Pons (tissue), 1 donor: ENCODE measurements at regions not wholly inside any gene's neighbourhood (a gene's known extent, or its start where the extent isn't known, plus 50 kb on each side); places are given as distances from the start of the nearest gene placed in this dataset.

Experiments used
- DNase-seq: peaks from one replicate; pipeline ENCODE4 v3.0.0-alpha.2; 2016; ENCODE audit warnings: low spot score

DNA sequence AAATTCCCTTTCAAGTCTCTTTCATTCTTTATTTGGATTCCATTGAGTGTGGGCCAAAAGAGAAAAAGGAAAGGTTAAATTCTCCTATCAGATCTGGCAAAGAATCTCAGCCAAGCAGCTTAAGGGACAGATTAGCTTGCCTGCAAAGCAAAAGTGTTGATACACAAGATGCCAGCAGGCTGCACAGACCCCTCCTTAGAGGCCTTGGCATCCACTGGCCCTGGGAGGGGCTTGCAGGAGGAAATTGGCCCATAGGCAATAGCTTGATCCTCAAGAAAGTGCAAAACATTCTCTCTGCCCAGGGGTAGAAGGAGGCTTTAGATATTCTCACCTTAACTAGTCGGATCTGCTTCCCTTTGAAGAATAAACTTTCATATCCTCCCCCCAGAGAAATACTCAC, 300.4 kb upstream of the CPEB2 start:
- DNase-seq: no peak

DNA sequence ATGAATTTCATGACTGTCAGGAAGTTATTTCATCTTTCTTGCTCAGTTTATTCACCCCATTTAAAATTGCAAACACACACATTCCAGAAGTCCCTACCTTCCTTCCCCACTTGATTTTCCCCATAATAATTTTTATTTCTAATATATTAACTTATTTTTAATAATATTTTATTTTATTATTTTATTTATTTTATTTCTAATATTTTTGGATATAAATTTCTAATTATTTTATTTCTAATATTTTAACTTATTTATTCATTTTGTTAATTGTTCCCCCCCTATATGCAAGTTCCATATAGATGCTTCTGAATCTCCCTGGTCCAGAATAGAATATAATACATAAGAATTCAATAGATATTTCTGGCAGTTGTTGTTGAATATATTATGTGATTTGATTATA, 293.7 kb upstream of the CPEB2 start:
- no peak for DNase-seq

DNA sequence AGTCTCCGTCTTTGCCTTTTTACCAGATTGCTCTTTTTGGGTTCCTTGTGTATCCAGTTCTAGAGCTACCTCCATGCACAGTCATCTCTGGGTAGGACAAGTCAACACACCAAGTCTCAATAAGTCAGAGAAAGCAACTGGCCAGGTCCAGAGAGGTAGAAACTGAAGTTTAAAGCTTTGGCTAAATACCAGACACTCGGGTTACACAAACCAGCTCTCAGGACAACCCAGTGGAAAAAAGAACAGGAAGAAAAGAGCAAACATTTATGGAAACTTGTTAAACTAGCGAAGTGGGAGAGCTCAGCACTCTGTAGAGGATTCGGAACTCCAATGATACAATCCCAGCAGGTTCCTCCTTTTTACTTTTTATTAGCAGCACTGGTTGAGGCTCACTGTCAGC, 291.0 kb upstream of the CPEB2 start:
- no peak for DNase-seq

DNA sequence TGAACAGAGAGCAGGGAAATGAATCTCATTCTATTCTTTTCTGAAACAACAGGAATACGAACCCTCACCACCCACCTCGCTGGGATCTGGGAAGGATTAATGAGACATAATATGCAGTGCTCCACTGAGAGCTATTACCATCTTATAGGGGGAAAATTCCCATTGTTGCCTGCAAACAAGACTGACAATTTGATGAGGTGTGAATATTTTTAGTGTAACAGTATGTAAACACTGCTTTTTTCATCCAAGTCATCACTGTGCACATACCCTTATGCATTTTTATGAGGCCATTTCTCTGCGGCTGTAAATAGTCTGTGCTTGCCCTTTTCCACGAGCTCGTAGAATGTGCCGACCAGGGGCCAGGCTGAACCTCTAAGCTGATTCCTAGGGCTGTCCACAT, 285.6 kb upstream of the CPEB2 start:
- DNase-seq: no peak

DNA sequence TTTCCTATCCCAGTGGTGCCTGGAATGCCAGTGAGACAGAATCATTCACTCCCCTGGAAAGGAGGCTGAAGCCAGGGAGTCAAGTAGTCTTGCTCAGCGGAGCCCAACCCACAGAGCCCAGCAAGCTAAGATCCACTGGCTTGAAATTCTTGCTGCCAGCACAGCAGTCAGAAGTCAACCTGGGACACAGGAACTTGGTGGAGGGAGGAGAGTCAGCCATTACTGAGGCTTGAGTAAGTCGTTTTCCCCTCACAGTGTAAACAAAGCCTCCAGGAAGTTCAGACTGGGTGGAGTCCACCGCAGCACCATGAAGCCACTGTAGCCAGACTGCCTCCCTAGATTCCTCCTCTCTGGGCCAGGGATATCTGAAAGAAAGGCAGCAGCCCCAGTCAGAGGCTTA, 283.2 kb upstream of the CPEB2 start:
- no peak for DNase-seq

DNA sequence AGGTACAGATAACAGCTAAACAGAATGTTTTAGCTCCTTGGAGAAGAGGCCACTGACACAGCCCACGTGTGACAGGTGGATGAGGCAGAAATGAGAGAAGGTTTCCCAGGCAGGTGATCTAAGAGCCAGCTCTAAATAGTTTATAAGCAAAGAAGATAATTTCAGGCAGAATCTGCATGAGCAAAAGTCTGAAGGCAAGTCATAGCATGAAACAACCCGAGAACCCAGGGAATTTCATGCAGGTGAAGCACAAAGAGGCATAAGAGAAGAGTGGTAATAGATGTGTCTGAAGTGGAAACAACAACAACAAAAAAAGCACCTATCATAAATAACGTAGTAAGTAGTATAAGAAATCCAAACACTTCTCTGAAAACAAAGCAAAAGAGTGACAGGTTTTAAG, 275.8 kb upstream of the CPEB2 start:
- DNase-seq: no peak

DNA sequence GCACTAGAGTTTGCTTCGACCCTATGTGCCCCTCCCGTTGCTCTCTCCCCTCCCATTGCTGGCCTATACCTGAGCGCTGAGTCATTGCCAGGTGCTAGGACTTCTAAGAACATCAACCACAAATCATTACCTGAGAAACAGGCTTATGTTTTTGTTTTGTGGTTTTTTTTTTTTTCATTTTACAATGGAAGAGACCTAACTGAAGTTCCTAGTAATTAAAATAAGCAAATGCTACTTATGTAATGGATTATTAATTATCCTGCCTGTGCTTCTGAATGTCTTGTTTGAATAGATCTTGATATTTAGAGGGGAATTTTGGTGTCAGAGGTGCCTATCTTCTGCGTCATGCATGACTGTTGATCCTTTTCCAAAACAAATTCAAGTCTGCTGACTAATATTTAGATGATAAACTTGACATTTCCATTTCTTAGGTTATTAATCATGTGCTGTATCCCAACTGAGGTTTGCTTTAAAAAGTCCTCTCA, 275.4 kb upstream of the CPEB2 start:
- DNase-seq: no peak

DNA sequence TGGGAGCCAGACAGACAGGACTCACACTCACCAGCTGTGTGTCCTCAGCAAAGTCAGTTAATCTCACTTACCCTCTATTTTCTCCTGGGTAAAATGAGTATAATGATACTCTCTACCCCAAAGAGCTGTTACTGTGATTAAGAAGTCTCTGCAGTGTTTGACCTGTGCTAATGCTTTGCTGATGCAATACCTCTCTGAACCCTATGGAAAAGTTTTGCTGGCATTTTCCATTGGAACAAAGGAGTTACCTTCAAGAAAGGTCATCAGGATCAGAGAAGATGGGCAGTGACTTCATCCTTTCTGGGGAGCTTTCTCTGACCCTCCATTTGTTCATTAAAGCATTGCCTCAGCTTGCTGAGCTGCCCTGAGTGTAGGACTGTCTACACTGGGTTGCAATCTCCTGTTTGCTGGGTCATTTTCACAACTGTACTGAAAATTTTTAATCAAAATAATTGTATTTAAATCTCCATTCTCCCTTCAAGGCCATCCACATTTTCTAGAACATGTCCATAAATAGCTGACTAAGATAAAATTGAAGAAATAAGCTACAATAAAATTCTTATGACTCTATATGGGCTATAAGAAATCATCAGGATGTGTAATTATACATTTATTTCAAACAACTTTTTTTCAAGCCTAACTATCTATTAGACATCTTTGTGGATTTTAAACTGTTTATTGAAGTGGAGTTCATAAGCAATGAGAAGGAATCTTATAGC, 272.8 kb upstream of the CPEB2 start:
- no peak for DNase-seq

DNA sequence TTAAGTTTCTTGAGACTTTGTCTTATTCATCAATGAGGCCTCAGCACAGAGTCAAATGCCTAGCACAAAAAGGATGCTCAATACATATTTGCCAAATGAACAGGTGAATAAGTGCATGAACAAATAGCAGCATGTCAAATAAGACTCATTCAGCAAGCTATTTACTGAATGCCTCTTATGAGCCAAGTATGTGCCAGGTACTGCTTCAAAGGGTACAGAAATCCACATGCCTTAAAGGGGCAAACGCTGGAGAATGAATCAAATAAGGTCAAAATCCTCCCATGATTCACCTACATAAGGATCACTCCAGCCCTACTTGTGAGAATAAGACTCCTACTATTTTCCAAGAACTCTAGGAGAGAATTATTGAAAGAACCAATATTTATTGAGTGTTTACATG, 260.2 kb upstream of the CPEB2 start:
- no peak for DNase-seq

DNA sequence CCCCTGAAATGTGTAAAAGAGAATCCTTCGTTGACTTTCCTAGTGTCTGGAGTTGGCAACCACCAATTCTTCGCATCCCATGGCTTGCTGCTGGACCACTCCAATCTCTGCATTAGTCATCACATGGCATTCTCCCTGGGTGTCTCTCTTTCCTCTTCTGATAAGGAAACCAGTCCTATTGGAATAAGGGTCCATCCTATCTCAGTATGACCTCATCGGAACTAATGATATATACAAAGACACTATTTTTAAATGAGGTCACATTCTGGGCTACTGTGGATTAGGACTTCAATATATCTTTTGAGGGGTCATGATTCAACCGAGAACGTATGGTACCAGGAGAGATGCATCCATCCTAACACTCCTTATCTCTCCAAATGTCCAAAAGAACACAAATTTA, 259.1 kb upstream of the CPEB2 start:
- DNase-seq: no peak

DNA sequence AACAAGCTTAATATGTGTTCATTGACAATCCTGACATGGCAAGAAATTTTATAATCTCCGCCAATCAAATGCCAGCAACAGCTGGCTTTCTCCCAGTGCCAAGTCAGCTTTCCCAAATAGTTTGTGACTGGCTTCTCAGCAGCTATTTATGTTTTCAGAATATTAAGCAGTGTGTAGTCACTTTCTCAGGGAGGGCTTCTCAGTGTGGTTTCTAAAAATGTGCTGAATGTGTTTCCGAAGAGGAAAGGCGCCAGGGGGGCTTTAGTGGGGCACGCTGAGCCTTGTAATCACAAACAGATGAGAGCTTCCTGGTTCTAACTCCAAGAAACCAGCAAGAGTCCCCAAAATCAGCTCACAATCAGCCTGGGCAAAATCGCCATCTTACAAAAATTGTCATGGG, 258.7 kb upstream of the CPEB2 start:
- no peak for DNase-seq

DNA sequence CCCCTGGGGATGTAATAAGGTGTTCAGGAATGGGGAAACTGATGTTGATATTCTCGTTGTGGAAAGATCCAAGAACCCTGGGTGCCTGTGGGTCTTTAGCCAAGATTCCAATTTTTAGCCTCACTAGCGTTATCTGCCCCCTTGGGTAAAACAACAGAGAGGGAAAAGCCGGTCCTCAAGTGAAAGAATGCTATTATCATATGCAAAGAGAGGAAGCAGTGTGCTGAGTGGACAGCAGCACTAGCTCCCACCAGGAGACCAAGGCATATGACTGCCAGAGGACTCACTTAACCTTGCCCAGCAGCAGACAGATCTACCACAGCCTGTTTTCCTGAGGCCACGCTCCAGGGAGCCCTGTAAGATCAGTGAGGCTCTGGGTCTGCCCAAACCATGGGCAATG, 257.9 kb upstream of the CPEB2 start:
- DNase-seq: no peak

DNA sequence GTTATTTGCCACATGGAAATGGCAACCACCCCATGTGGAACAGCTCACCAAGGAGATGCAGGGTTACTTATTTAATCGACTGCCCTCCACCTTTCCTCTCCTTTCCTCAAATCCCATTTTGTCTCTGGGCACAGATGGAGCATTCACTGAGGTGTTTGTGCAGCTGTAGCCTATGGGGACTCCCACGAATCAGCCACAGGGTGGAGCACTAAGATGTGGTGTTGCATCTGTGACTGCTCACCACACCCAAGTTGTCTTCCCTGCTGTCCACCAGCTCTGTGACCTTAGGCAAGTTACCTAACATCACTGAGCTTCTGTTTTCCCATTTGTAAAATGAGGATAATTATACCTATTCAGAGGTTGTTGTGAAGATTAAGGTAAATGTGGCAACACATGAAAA, 252.4 kb upstream of the CPEB2 start:
- DNase-seq: peak; percentile 52

DNA sequence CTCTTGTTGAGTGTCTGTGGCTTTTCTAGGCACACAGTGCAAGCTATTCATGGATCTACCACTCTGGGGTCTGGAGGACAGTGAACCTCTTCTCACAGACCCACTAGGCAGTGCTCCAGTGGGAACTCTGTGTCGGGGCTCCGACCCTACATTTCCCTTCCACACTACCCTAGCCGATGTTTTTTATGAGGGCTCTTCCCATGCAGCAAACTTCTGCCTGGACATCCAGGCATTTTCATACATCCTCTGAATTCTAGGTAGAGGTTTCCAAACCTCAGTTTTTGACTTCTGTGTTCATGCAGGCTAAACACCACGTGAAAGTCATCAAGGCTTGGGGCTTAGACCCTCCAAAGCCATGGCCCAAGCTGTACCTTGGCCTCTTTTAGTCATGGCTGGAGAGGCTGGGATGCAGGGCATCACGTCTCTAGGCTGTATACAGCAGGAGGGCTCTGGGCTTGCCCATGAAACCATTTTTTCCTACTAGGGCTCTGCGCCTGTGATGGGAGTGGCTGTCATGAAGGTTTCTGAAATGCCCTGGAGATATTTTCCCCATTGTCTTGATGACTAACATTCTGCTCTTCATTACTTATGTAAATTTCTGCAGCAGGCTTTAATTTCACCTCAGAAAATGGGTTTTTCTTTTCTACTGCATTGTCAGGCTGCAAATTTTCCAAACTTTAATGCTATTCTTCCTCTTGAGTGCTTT, 249.8 kb upstream of the CPEB2 start:
- DNase-seq: no peak

DNA sequence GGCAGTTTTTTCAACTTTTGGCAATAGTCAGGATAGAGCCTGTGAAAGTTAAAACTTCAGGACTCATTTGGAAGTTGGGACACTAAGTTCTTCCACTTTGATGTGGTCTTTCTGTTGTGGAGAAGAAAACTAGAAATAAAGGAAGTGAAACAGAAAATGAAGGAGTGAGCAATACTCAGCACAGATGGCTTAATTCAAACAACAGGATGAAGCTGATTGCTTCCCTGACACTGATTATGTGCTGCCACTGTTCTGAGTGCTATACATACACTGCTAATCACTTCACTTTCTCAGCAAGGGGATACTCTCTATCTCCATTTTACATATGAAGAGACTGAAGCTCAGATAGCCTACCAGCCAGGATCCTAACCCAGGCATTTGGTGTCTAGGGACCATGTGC, 235.1 kb upstream of the CPEB2 start:
- peak; percentile 10 for DNase-seq

DNA sequence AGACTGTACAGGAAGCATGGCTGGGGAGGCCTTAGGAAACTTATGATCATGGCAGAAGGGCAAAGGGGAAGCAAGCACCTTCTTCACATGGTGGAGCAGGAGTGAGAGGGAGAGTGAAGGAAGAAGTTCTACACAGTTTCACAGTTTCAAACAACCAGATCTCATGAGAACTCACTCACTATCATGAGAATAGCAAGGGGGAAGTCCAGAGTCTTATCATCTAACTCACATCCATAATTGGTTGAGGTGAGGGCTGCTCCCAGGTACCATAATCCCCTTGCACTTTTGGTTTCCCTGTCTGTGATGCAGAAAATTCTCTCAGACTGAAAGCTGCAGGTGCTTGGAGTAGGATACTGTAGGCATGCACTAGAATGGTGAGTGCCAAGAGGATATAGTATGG, 233.8 kb upstream of the CPEB2 start:
- DNase-seq: no peak

DNA sequence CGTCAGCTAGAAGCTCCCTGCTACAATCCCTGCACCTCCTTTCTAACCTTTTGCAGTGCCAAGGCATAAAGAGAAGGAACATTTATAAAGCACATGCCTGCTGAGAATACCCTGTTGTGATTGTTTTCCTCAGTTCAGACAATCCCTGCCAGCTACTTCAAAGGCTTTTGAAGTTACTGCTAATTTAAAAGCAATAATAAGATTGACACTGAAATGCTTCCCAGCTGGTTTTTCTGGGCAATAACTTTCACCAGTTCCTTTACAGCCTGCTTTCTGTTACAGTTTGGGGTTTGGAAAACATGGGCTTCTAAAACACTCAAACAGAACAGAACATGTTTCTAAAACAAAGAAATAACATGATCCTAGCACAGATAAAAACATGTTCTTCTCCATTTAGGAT, 232.3 kb upstream of the CPEB2 start:
- DNase-seq: no peak

DNA sequence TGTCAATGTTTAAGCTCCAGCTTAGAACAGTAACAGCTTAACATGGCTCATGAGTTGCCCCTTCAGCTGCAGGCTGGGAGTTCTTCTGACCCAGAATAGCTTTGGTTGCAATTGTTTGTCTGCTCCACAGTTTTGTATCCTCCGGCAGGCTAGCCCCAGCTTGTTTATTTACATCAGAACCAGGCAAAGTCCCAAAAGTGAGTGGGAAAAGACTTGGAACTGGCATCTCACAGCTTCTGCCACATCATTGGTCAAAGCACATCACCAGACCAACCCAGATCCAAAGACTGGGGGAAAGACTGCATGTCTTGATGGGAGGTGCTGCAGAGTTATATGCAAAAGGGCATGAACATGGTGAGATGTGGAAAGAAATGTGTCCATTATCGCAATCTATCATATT, 231.2 kb upstream of the CPEB2 start:
- DNase-seq: no peak

DNA sequence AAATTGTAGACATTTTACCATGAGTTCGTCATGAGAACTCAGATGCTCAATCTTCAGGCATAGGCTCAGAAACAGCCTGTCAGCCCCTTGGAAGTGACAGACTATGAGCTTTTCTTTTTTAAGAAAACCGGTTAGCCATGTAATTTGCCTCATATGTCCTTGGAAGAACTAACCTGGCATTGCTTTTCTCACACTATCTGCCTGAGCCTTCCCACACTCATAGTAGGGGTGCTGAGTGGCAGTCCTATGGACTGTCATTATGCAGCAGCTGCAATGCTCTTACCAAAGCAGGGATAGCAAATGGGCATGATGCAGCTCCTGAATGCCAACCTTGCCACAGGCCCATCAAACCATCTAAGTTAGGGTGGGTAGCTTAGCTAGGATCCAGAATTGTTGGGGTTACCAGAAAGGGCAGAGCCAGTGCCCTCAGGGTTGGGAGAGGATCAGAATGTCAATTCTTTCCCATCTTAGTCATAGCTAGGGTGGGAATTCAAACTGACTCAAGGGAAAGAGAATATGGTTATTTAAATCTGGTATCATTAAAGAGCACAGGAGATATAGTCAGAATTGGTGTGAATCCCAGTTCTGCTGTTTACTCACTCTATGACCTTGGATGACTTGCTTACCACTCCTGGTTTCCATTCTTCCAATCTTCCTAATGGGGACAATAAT, 230.6 kb upstream of the CPEB2 start:
- no peak for DNase-seq

DNA sequence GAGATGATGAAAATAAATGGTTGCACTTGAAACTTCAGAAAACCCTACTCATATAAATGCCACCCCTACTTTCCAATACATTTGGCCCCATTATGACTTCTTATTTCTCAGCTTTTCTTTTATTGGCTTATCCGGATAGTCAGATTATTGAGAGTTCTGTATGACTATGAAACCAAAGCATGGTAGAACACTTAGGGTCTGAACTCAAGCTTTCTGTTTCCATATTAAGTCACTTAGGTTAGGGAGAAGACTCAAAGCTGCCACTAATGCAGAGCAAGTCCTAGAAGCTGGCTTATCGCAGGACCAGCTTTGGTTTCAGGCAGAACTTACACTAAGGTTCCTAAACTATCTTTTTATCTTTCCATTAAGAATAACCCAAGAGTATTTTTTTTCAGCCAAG, 229.9 kb upstream of the CPEB2 start:
- no peak for DNase-seq

DNA sequence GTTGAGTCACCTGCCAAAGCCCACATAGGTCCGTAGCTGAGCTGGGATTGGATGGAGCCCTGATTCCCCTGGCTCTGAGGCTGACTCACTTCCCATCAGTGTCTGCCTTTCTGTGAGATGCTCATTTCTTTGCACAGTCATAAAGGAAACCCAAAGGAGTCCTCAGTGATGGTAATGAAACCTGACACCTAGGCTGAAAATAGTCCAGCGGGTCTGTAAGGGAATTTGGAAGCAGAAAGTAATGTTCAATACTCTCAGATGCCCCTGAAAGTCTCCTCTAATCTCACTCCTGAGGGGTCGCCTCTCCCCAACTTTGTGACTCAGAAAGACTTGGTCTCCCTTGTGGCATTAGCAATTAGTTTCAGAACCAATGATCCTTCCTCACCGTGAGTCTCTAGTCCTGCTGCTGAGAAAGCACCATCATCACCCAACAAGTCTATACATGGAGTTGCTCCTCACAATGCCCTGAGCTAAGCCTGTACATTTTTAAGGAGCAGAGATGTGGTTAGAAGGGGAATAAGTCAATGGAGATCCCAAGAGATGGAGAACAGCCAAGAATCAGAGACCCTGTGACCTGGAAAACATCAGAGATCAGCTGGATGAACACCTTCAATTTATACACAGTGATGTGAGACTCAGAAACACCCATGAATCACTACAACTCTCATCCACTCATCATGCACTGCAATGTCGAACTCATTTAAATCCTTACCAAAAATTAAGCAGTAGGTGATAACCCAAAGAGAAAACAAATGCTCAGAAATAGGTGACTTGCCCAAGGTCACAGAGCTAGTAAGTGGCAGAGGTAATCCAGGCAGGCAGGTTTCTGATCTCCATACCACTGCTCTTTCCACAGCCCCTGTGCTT, 219.0 kb upstream of the CPEB2 start:
- no peak for DNase-seq

DNA sequence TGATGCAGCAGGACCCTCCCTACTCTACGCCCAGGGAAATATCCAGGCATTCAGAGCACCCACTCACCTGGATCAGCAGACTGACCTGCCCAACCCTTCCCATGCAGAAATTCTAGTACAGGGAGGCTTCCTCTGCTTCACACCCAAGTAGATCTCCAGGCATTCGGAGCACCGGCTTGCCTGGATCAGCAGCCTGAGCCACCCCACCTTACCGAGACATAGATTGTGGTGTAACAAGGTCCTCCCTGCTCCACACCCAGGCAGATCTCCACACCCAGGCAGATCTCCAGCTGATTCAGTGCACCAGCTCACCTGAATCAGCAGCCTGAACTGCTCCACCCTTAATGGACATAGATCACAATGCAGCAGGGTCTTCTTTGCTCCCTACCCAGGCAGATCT, 215.1 kb upstream of the CPEB2 start:
- DNase-seq: no peak
